ENCODE measurements at regions not wholly inside any gene's neighbourhood (a gene's known extent, or its start where the extent isn't known, plus 50 kb on each side); places are given as distances from the start of the nearest gene placed in this dataset.
"Not testable (repeated sequence)": the region's sequence is repeated elsewhere in the genome, so short reads cannot be mapped to it uniquely, and the experiment has no call there.

GRCh38 chr6:113009682-113010081 is 662.6 kb downstream of the RFPL4B start:
- DNase-seq (no peak), ATAC-seq (no peak)
- Mint-ChIP-seq H3K4me3 (no peak overlapping the region), H3K4me1 (no peaks in the 10 kb centered on the region), H3K27ac (no peak overlapping the region), H3K9me3 (ENCODE audit: low read depth) (no peaks in the 10 kb centered on the region), H3K36me3 (no peaks in the 10 kb centered on the region), H3K27me3 (no peaks in the 10 kb centered on the region)
- CTCF ChIA-PET: no interaction called here

GRCh38 chr6:113010196-113010989 is 663.3 kb downstream of the RFPL4B start:
- Mint-ChIP-seq H3K4me3 (no peak overlapping the region), H3K4me1 (no peaks in the 10 kb centered on the region), H3K9me3 (ENCODE audit: low read depth) (no peaks in the 10 kb centered on the region), H3K27ac (no peak overlapping the region), H3K36me3 (no peaks in the 10 kb centered on the region), H3K27me3 (no peaks in the 10 kb centered on the region)
- CTCF ChIA-PET: no interaction called here
- no peak for ATAC-seq
- DNase-seq: no peak

- H3K27ac Mint-ChIP-seq: no peak overlapping the region
- ATAC-seq: no peak
Measured at GRCh38 chr6:113011389-113011788, 664.3 kb downstream of the RFPL4B start.

GRCh38 chr6:113011801-113012200 is 664.7 kb downstream of the RFPL4B start:
- no peaks in the 10 kb centered on the region for H3K36me3 Mint-ChIP-seq
- H3K4me3 Mint-ChIP-seq: no peak overlapping the region
- CTCF ChIA-PET: interaction anchor here (1.0 kb wide), 1 partner anchor 16 kb away, joined by 3 read pairs; no protein-coding TSS in a partner anchor
- ATAC-seq: no peak
- H3K27ac Mint-ChIP-seq: no peak overlapping the region
- no peaks in the 10 kb centered on the region for H3K9me3 Mint-ChIP-seq (ENCODE audit: low read depth)
- H3K27me3 Mint-ChIP-seq: no peaks in the 10 kb centered on the region
- no peak for DNase-seq
- no peaks in the 10 kb centered on the region for H3K4me1 Mint-ChIP-seq

More at GRCh38 chr6:113011389-113011788, 664.3 kb downstream of the RFPL4B start:
- Mint-ChIP-seq H3K27me3 (no peaks in the 10 kb centered on the region), H3K9me3 (ENCODE audit: low read depth) (no peaks in the 10 kb centered on the region), H3K4me1 (no peaks in the 10 kb centered on the region), H3K4me3 (no peak overlapping the region), H3K36me3 (no peaks in the 10 kb centered on the region)
- CTCF ChIA-PET: no interaction called here
- DNase-seq: no peak

GRCh38 chr6:113015249-113015648 is 668.1 kb downstream of the RFPL4B start:
- no peak for ATAC-seq

GRCh38 chr6:113017353-113017752 is 670.2 kb downstream of the RFPL4B start:
- ATAC-seq (no peak), DNase-seq (no peak)
- Mint-ChIP-seq H3K9me3 (ENCODE audit: low read depth) (no peaks in the 10 kb centered on the region), H3K4me1 (no peaks in the 10 kb centered on the region), H3K27ac (no peak overlapping the region), H3K27me3 (no peaks in the 10 kb centered on the region), H3K4me3 (no peak overlapping the region), H3K36me3 (no peaks in the 10 kb centered on the region)
- CTCF ChIA-PET: no interaction called here

More at GRCh38 chr6:113015249-113015648, 668.1 kb downstream of the RFPL4B start:
- Mint-ChIP-seq H3K27ac (no peak overlapping the region), H3K36me3 (no peaks in the 10 kb centered on the region), H3K27me3 (no peaks in the 10 kb centered on the region), H3K4me1 (no peaks in the 10 kb centered on the region), H3K9me3 (ENCODE audit: low read depth) (no peaks in the 10 kb centered on the region), H3K4me3 (no peak overlapping the region)
- DNase-seq: no peak
- CTCF ChIA-PET: no interaction called here

GRCh38 chr6:113018351-113019151 is 671.4 kb downstream of the RFPL4B start:
- Mint-ChIP-seq H3K9me3 (ENCODE audit: low read depth) (no peaks in the 10 kb centered on the region), H3K27me3 (no peaks in the 10 kb centered on the region), H3K27ac (no peak overlapping the region), H3K36me3 (no peaks in the 10 kb centered on the region), H3K4me3 (no peak overlapping the region), H3K4me1 (no peaks in the 10 kb centered on the region)
- ATAC-seq: no peak
- CTCF ChIA-PET: no interaction called here
- DNase-seq: no peak

GRCh38 chr6:113019176-113019575 is 672.0 kb downstream of the RFPL4B start:
- Mint-ChIP-seq H3K9me3 (ENCODE audit: low read depth) (no peaks in the 10 kb centered on the region), H3K4me3 (no peak overlapping the region), H3K36me3 (no peaks in the 10 kb centered on the region), H3K4me1 (no peaks in the 10 kb centered on the region), H3K27ac (no peak overlapping the region), H3K27me3 (no peaks in the 10 kb centered on the region)
- ATAC-seq (no peak), DNase-seq (no peak)
- CTCF ChIA-PET: no interaction called here

GRCh38 chr6:113027780-113028179 is 680.6 kb downstream of the RFPL4B start:
- Mint-ChIP-seq H3K36me3 (no peaks in the 10 kb centered on the region), H3K27me3 (no peaks in the 10 kb centered on the region), H3K4me1 (no peaks in the 10 kb centered on the region), H3K27ac (no peak overlapping the region), H3K9me3 (ENCODE audit: low read depth) (peaks cover 6% of the 10 kb centered on the region), H3K4me3 (no peak overlapping the region)
- no peak for ATAC-seq
- no peak for DNase-seq
- CTCF ChIA-PET: no interaction called here

- H3K27ac Mint-ChIP-seq; H3K4me3 Mint-ChIP-seq; H3K4me1 Mint-ChIP-seq; DNase-seq; ATAC-seq; CTCF ChIA-PET; H3K36me3 Mint-ChIP-seq; H3K9me3 Mint-ChIP-seq (ENCODE audit: low read depth); H3K27me3 Mint-ChIP-seq: not testable (repeated sequence)
Measured at GRCh38 chr6:113029161-113029560, 682.0 kb downstream of the RFPL4B start.

- no peaks in the 10 kb centered on the region for H3K36me3 Mint-ChIP-seq
- DNase-seq (no peak), ATAC-seq (no peak)
- CTCF ChIA-PET: no interaction called here
- peaks cover 8% of the 10 kb centered on the region for H3K9me3 Mint-ChIP-seq (ENCODE audit: low read depth)
- no peaks in the 10 kb centered on the region for H3K4me1 Mint-ChIP-seq
- no peaks in the 10 kb centered on the region for H3K27me3 Mint-ChIP-seq
- H3K4me3 Mint-ChIP-seq: no peak overlapping the region
- no peak overlapping the region for H3K27ac Mint-ChIP-seq
Measured at GRCh38 chr6:113031591-113032238, 684.6 kb downstream of the RFPL4B start.

GRCh38 chr6:113039005-113039404 is 691.9 kb downstream of the RFPL4B start:
- no peak for DNase-seq
- ATAC-seq: no peak
- CTCF ChIA-PET: no interaction called here
- H3K27me3 Mint-ChIP-seq: no peaks in the 10 kb centered on the region
- H3K4me1 Mint-ChIP-seq: no peaks in the 10 kb centered on the region
- H3K4me3 Mint-ChIP-seq: no peak overlapping the region
- H3K36me3 Mint-ChIP-seq: no peaks in the 10 kb centered on the region
- H3K27ac Mint-ChIP-seq: no peak overlapping the region
- peaks cover 10% of the 10 kb centered on the region for H3K9me3 Mint-ChIP-seq (ENCODE audit: low read depth)

- ATAC-seq (no peak), DNase-seq (no peak)
- H3K27me3 Mint-ChIP-seq: no peaks in the 10 kb centered on the region
- H3K27ac Mint-ChIP-seq: no peak overlapping the region
- peaks cover 4% of the 10 kb centered on the region for H3K9me3 Mint-ChIP-seq (ENCODE audit: low read depth)
- no peak overlapping the region for H3K4me3 Mint-ChIP-seq
- CTCF ChIA-PET: no interaction called here
- no peaks in the 10 kb centered on the region for H3K36me3 Mint-ChIP-seq
- no peaks in the 10 kb centered on the region for H3K4me1 Mint-ChIP-seq
Measured at GRCh38 chr6:113047148-113047547, 700.0 kb downstream of the RFPL4B start.

GRCh38 chr6:113047932-113048331 is 700.8 kb downstream of the RFPL4B start:
- Mint-ChIP-seq H3K4me3 (no peak overlapping the region), H3K36me3 (no peaks in the 10 kb centered on the region), H3K9me3 (ENCODE audit: low read depth) (peaks cover 4% of the 10 kb centered on the region), H3K27me3 (no peaks in the 10 kb centered on the region), H3K27ac (no peak overlapping the region), H3K4me1 (no peaks in the 10 kb centered on the region)
- ATAC-seq (no peak), DNase-seq (no peak)
- CTCF ChIA-PET: no interaction called here
